PFSK-1 (cell line): ENCODE measurements at regions not wholly inside any gene's neighbourhood (a gene's known extent, or its start where the extent isn't known, plus 50 kb on each side); places are given as distances from the start of the nearest gene placed in this dataset.

Experiments
- FOXP2 ChIP-seq: optimal IDR thresholded peaks from 2 replicates; pipeline ENCODE3; 2011; ENCODE audit warnings: borderline replicate concordance, control low read depth, inconsistent platforms; ENCODE audit not compliant: insufficient read depth; ENCODE audit errors: extremely low read length, extremely low read depth
- POLR2AphosphoS5 ChIP-seq: IDR thresholded peaks from 2 replicates; pipeline ENCODE4 v1.6.1; 2012; ENCODE audit warnings: low read depth, mild to moderate bottlenecking, control low read depth, low read length, moderate library complexity
- REST ChIP-seq, 2 experiments: IDR thresholded peaks; 2 replicates each; pipeline versions ENCODE4 v1.6.1 to v1.8.0; 2011 to 2012; ENCODE audit warnings: low read depth in 2 of 2, low read length in 2 of 2, control low read depth in 1 of 2, inconsistent platforms in 1 of 2, mild to moderate bottlenecking in 1 of 2, moderate library complexity in 1 of 2; ENCODE audit not compliant: insufficient read depth in 1 of 2
- SIN3A ChIP-seq: IDR thresholded peaks from 2 replicates; pipeline ENCODE4 v1.6.1; 2012; ENCODE audit warnings: mild to moderate bottlenecking, low read length, moderate library complexity, borderline replicate concordance; ENCODE audit not compliant: insufficient read depth
- TAF1 ChIP-seq: IDR thresholded peaks from 2 replicates; pipeline ENCODE4 v1.6.1; 2012; ENCODE audit warnings: low read length, control low read depth, borderline replicate concordance; ENCODE audit not compliant: insufficient read depth

- TF ChIP-seq FOXP2 (no peak), TAF1 (no peak), SIN3A (no peak), REST (IDR thresholded peaks at IDR 0.05; ENCODE audit: insufficient read depth in 1 of 2, low read depth in 2 of 2, low read length in 2 of 2) (no peak), POLR2AphosphoS5 (no peak)
These were observed 561.5 kb downstream of the USP25 start for GRCh38 chr21:16291296-16291695.

DNA sequence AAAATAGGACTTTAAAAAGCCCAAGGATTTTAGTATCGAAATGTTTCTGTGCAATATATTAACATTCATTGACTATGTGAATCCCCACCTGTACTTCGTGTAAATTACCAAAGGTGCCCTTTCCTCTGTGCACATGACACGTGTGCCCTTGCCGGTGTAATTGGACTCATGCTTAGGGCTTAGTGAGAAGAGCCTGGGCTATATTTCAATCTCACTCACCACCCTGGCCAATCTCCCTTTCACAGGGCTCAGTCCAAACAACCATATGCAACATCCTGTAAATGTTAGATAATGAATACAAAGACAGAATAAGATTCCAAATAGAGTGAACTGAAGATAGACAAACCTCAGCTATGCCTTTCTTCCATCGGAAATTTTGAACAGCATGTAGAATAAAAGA is 564.3 kb downstream of the USP25 start:
- no peak for TF ChIP-seq POLR2AphosphoS5
- TF ChIP-seq TAF1 = no peak
- no peak for TF ChIP-seq REST (IDR thresholded peaks at IDR 0.05; ENCODE audit: insufficient read depth in 1 of 2, low read depth in 2 of 2, low read length in 2 of 2)
- no peak for TF ChIP-seq FOXP2
- no peak for TF ChIP-seq SIN3A

GRCh38 chr21:16302851-16303282 is 573.1 kb downstream of the USP25 start:
- TF ChIP-seq SIN3A = no peak
- no peak for TF ChIP-seq REST (IDR thresholded peaks at IDR 0.05; ENCODE audit: insufficient read depth in 1 of 2, low read depth in 2 of 2, low read length in 2 of 2)
- no peak for TF ChIP-seq POLR2AphosphoS5
- no peak for TF ChIP-seq FOXP2
- TF ChIP-seq TAF1 = no peak

- TF ChIP-seq FOXP2 (no peak), TAF1 (no peak), POLR2AphosphoS5 (no peak), REST (IDR thresholded peaks at IDR 0.05; ENCODE audit: insufficient read depth in 1 of 2, low read depth in 2 of 2, low read length in 2 of 2) (no peak)
These were observed 574.7 kb downstream of the USP25 start for GRCh38 chr21:16304174-16305095.
